K562 (cell line): ENCODE measurements at regions not wholly inside any gene's neighbourhood (a gene's known extent, or its start where the extent isn't known, plus 50 kb on each side); places are given as distances from the start of the nearest gene placed in this dataset.

Experiments
- BRF2 ChIP-seq: IDR thresholded peaks from 3 replicates; pipeline ENCODE4 v1.6.1; 2011; ENCODE audit warnings: borderline replicate concordance, mild to moderate bottlenecking; ENCODE audit not compliant: insufficient read length, insufficient read depth
- CHD4 ChIP-seq: fragments of 200-600 bp; sonication (generic); IDR thresholded peaks from 3 replicates; pipeline ENCODE4 v1.6.1; 2012; ENCODE audit warnings: low read depth, mild to moderate bottlenecking, mixed read lengths, low read length, inconsistent platforms; ENCODE audit not compliant: insufficient read depth, insufficient replicate concordance, poor library complexity, severe bottlenecking
- CTCF ChIP-seq, 3 experiments: IDR thresholded peaks in 2 of 3; conservative IDR thresholded peaks in 1 of 3; 2 replicates each; pipeline ENCODE4 v1.5.1; 2011 to 2012; ENCODE audit warnings: low read length in 3 of 3, mild to moderate bottlenecking in 3 of 3, control low read depth in 2 of 3, improper control_type of control experiment in 1 of 3, inconsistent platforms in 1 of 3, low read depth in 1 of 3, mixed read lengths in 1 of 3, moderate library complexity in 1 of 3; ENCODE audit not compliant: insufficient read depth in 2 of 3
- MNT ChIP-seq, 2 experiments: fragments of 450-650 bp; conservative IDR thresholded peaks; 2 replicates each; pipeline ENCODE4 v1.6.1; 2017; ENCODE audit warnings: mild to moderate bottlenecking in 2 of 2, moderate library complexity in 2 of 2
- PHF21A ChIP-seq: fragments of 450-650 bp; IDR thresholded peaks from 2 replicates; pipeline ENCODE4 v1.6.1; 2017; ENCODE audit warnings: low read depth, borderline replicate concordance
- POLR2A ChIP-seq: fragments of 450-650 bp; conservative IDR thresholded peaks from 2 replicates; pipeline ENCODE4 v1.6.1; 2016
- SIRT6 ChIP-seq: IDR thresholded peaks from one replicate; pipeline ENCODE4 v1.6.1; 2012; ENCODE audit warnings: low read depth, mild to moderate bottlenecking, control low read depth, inconsistent platforms, low read length, moderate library complexity
- SRF ChIP-seq, 2 experiments: fragments of 250-450, 450-650 bp in 1 of 2; sonication (Bioruptor Pico) in 1 of 2; sonication (generic) in 1 of 2; formaldehyde crosslinking; IDR thresholded peaks; 2 replicates each; pipeline versions ENCODE4 v1.5.0 to v1.5.1; 2020 to 2022; ENCODE audit warnings: mild to moderate bottlenecking in 1 of 2, missing genetic modification reagents in 1 of 2
- TAF1 ChIP-seq: IDR thresholded peaks from 2 replicates; pipeline ENCODE4 v1.6.1; 2011; ENCODE audit warnings: mild to moderate bottlenecking, low read length, moderate library complexity; ENCODE audit not compliant: insufficient read depth, control insufficient read depth, severe bottlenecking; ENCODE audit errors: extremely low read depth
- TEAD2 ChIP-seq: fragments of 450-650 bp; IDR thresholded peaks from 2 replicates; pipeline ENCODE4 v1.6.1; 2016; ENCODE audit warnings: missing genetic modification characterization, control low read depth, missing compliant biosample characterization
- YY1 ChIP-seq, 3 experiments: IDR thresholded peaks; 2 replicates each; pipeline ENCODE4 v1.6.1; 2011; ENCODE audit warnings: low read length in 2 of 3, mild to moderate bottlenecking in 2 of 3, moderate library complexity in 2 of 3, borderline replicate concordance in 1 of 3, control low read depth in 1 of 3, low read depth in 1 of 3; ENCODE audit not compliant: insufficient read depth in 3 of 3, insufficient replicate concordance in 2 of 3, control insufficient read depth in 1 of 3, insufficient read length in 1 of 3; ENCODE audit errors: extremely low read depth in 1 of 3
- ZNF121 ChIP-seq: sonication (generic); formaldehyde crosslinking; conservative IDR thresholded peaks from 2 replicates; pipeline ENCODE4 v1.8.0; 2022; ENCODE audit warnings: missing genetic modification reagents
- ZNF644 ChIP-seq: fragments of 200-800 bp; sonication (Bioruptor generic); IDR thresholded peaks from 2 replicates; pipeline ENCODE4 v1.6.1; 2016; ENCODE audit warnings: low read depth, missing genetic modification characterization, missing compliant biosample characterization

- TF ChIP-seq YY1 (IDR thresholded peaks at IDR 0.05; ENCODE audit: borderline replicate concordance in 1 of 3, control insufficient read depth in 1 of 3, extremely low read depth in 1 of 3, insufficient read depth in 3 of 3, insufficient read length in 1 of 3, insufficient replicate concordance in 2 of 3, low read depth in 1 of 3, low read length in 2 of 3) (no peak), SIRT6 (no peak), MNT (conservative IDR thresholded peaks at IDR 0.05) (no peak), SRF (CRISPR knock-in tag; IDR thresholded peaks at IDR 0.05) (no peak), TAF1 (no peak), POLR2A (no peak), TEAD2 (tag) (no peak), CTCF (IDR thresholded peaks at IDR 0.05 in 2 of 3, conservative IDR thresholded peaks at IDR 0.05 in 1 of 3; ENCODE audit: insufficient read depth in 2 of 3, low read depth in 1 of 3, low read length in 3 of 3) (no peak), BRF2 (no peak), PHF21A (no peak), ZNF644 (tag) (no peak), ZNF121 (CRISPR knock-in tag) (no peak), CHD4 (no peak)
These were observed 72.8 kb downstream of the PSMG1 start for GRCh38 chr21:39110431-39110830.
